Panc1 (cell line): ENCODE measurements at regions not wholly inside any gene's neighbourhood (a gene's known extent, or its start where the extent isn't known, plus 50 kb on each side); places are given as distances from the start of the nearest gene placed in this dataset.

Experiments
- ATAC-seq: fragments of 200-7000 bp; cut with Tn5 transposase; 2 replicates; pipeline ENCODE4 v1.9.1; 2020; ENCODE audit warnings: mild to moderate bottlenecking, moderate library complexity
- BruUV-seq: library from RNA; stranded (reverse); fragments of 400-500 nt; replicated peaks from 2 replicates; lab custom pipeline; 2021; lab: Mats Ljungman, UMichigan
- CTCF ChIA-PET: fragments of 300-600 bp; sonication (Branson Sonifier 250); formaldehyde crosslinking; loops from one replicate; lab custom pipeline; 2022; ENCODE audit warnings: antibody characterized with exemption; lab: Charles Lee
- POLR2A ChIA-PET: fragments of 300-600 bp; sonication (Branson Sonifier 250); formaldehyde crosslinking; loops from one replicate; lab custom pipeline; 2022; ENCODE audit warnings: antibody characterized with exemption; lab: Charles Lee
- DNase-seq: peaks from one replicate; pipeline ENCODE4 v3.0.0-alpha.2; 2010; ENCODE audit warnings: low read depth, low spot score
- H3K27ac ChIP-seq: 2 replicates; pipeline ENCODE4 v1.5.1; 2011; ENCODE audit warnings: mild to moderate bottlenecking, low read length, inconsistent platforms
- H3K27me3 ChIP-seq: fragments of 200-500 bp; sonication (Bioruptor generic); 2 replicates; pipeline ENCODE4 v1.6.0; 2014; ENCODE audit warnings: low read length, inconsistent platforms; ENCODE audit not compliant: control insufficient read depth, insufficient read depth
- H3K36me3 ChIP-seq: fragments of 200-500 bp; sonication (Bioruptor generic); 2 replicates; pipeline ENCODE4 v1.5.1; 2014; ENCODE audit warnings: inconsistent platforms, mild to moderate bottlenecking, low read length, moderate library complexity; ENCODE audit not compliant: control insufficient read depth, insufficient read depth
- H3K4me1 ChIP-seq: 2 replicates; pipeline ENCODE4 v1.5.1; 2011; ENCODE audit warnings: inconsistent platforms, mild to moderate bottlenecking, low read length, moderate library complexity; ENCODE audit not compliant: control insufficient read depth, insufficient read depth
- H3K4me3 ChIP-seq, 2 experiments: 2 replicates each; pipeline ENCODE4 v1.5.1; 2011 to 2012; ENCODE audit warnings: low read depth in 2 of 2, low read length in 2 of 2, mild to moderate bottlenecking in 2 of 2, inconsistent platforms in 1 of 2, moderate library complexity in 1 of 2
- H3K9me3 ChIP-seq: fragments of 200-500 bp; sonication (Bioruptor generic); 2 replicates; pipeline ENCODE4 v1.5.1; 2014; ENCODE audit warnings: low read depth, mild to moderate bottlenecking, inconsistent platforms, low read length, moderate library complexity; ENCODE audit not compliant: control insufficient read depth, insufficient read depth
- POLR2AphosphoS5 ChIP-seq: IDR thresholded peaks from 2 replicates; pipeline ENCODE4 v1.6.1; 2012; ENCODE audit warnings: mild to moderate bottlenecking, low read depth, low read length, moderate library complexity
- SIN3A ChIP-seq: IDR thresholded peaks from 2 replicates; pipeline ENCODE4 v1.6.1; 2012; ENCODE audit warnings: low read depth, mild to moderate bottlenecking, low read length, moderate library complexity, borderline replicate concordance; ENCODE audit not compliant: insufficient read depth
- TCF7L2 ChIP-seq: IDR thresholded peaks from 2 replicates; pipeline ENCODE4 v1.6.1; 2011; ENCODE audit warnings: mild to moderate bottlenecking, low read depth, low read length, inconsistent platforms
- in situ Hi-C: cut with HindIII; loops from 2 replicates; pipeline ENCODE4 v1.10.0; 2016; ENCODE audit warnings: low sequenced_read_pairs, low pct_unique_long_range_greater_than_20kb
- intact Hi-C: fragments of 100-400 bp; cut with micrococcal nuclease; formaldehyde crosslinking; loops from one replicate; pipeline ENCODE4 v1.10.0; 2022; ENCODE audit not compliant: unreplicated experiment
- TF ChIP-seq, protein P1 (sequence below): fragments of 450-650 bp; IDR thresholded peaks from 2 replicates; pipeline ENCODE4 v1.5.1; 2017; ENCODE audit warnings: mild to moderate bottlenecking
- TF ChIP-seq, protein P2 (sequence below), 2 experiments: IDR thresholded peaks; 2 replicates each; pipeline ENCODE4 v1.6.1; 2011 to 2012; ENCODE audit warnings: low read depth in 2 of 2, control low read depth in 1 of 2, low read length in 1 of 2, mild to moderate bottlenecking in 1 of 2, moderate library complexity in 1 of 2; ENCODE audit not compliant: insufficient read depth in 1 of 2

DNA sequence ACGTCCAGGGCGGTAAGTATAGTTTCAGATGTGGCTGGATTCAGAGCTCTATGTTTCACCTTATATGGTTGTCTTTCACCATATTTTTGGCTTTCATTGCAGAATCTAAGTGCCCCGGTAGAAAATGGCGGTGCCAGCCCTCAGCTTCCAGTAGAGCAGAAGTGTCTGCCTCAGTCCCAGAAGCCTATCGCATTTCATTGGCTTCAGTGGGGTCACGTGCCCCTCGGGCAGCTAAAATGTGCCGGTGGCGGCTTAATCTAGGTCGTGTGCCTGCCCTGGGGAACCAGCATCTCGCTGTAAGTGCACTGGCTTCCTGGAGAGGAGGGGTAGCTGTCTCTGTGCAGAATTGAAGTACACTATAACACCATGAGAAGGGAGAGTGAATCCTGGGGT is 107.4 kb upstream of the MAGI3 start:
- no TSS peak for BruUV-seq
- TF ChIP-seq, protein P1, sequence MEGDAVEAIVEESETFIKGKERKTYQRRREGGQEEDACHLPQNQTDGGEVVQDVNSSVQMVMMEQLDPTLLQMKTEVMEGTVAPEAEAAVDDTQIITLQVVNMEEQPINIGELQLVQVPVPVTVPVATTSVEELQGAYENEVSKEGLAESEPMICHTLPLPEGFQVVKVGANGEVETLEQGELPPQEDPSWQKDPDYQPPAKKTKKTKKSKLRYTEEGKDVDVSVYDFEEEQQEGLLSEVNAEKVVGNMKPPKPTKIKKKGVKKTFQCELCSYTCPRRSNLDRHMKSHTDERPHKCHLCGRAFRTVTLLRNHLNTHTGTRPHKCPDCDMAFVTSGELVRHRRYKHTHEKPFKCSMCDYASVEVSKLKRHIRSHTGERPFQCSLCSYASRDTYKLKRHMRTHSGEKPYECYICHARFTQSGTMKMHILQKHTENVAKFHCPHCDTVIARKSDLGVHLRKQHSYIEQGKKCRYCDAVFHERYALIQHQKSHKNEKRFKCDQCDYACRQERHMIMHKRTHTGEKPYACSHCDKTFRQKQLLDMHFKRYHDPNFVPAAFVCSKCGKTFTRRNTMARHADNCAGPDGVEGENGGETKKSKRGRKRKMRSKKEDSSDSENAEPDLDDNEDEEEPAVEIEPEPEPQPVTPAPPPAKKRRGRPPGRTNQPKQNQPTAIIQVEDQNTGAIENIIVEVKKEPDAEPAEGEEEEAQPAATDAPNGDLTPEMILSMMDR: no peak
- TF ChIP-seq TCF7L2 (no peak), SIN3A (no peak), POLR2AphosphoS5 (no peak)
- TF ChIP-seq, protein P2, sequence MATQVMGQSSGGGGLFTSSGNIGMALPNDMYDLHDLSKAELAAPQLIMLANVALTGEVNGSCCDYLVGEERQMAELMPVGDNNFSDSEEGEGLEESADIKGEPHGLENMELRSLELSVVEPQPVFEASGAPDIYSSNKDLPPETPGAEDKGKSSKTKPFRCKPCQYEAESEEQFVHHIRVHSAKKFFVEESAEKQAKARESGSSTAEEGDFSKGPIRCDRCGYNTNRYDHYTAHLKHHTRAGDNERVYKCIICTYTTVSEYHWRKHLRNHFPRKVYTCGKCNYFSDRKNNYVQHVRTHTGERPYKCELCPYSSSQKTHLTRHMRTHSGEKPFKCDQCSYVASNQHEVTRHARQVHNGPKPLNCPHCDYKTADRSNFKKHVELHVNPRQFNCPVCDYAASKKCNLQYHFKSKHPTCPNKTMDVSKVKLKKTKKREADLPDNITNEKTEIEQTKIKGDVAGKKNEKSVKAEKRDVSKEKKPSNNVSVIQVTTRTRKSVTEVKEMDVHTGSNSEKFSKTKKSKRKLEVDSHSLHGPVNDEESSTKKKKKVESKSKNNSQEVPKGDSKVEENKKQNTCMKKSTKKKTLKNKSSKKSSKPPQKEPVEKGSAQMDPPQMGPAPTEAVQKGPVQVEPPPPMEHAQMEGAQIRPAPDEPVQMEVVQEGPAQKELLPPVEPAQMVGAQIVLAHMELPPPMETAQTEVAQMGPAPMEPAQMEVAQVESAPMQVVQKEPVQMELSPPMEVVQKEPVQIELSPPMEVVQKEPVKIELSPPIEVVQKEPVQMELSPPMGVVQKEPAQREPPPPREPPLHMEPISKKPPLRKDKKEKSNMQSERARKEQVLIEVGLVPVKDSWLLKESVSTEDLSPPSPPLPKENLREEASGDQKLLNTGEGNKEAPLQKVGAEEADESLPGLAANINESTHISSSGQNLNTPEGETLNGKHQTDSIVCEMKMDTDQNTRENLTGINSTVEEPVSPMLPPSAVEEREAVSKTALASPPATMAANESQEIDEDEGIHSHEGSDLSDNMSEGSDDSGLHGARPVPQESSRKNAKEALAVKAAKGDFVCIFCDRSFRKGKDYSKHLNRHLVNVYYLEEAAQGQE (IDR thresholded peaks at IDR 0.05; ENCODE audit: insufficient read depth in 1 of 2, low read depth in 2 of 2, low read length in 1 of 2): no peak
- in situ Hi-C loops (no loop called here), intact Hi-C loops (no loop called here)
- ATAC-seq (no peak), DNase-seq (no peak)
- Histone ChIP-seq H3K27me3 (peaks cover 5% of the 10 kb centered on the region; the same call in 1 of the 2 replicates), H3K4me1 (no peaks in the 10 kb centered on the region), H3K36me3 (no peaks in the 10 kb centered on the region), H3K4me3 (no peak overlapping the region), H3K9me3 (no peaks in the 10 kb centered on the region), H3K27ac (no peak overlapping the region)
- ChIA-PET CTCF (no interaction called here), POLR2A (no interaction called here)

DNA sequence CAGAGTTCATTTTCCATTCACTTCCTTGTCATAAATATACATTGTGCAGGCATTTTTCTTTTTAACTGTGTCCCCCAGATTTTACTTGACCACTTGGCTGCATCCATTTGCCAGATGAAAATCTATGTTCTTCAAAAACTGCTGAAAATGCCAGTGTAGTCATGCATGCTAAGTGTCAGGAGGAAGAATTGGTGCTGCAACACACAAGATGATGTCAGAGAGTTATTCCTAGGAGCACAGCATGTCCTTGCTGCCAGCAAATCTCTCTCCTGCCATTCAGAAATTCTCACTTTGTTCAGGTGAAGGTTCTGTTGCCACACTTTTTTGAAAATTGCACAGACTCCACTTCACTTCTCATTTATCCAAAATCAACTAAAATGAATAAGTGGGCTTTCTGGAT is 106.4 kb upstream of the MAGI3 start:
- POLR2A ChIA-PET: no interaction called here
- Histone ChIP-seq H3K27me3 (peaks cover 2% of the 10 kb centered on the region; the same call in 1 of the 2 replicates), H3K27ac (no peak overlapping the region), H3K4me1 (no peaks in the 10 kb centered on the region), H3K9me3 (no peaks in the 10 kb centered on the region), H3K36me3 (no peaks in the 10 kb centered on the region), H3K4me3 (no peak overlapping the region)
- no TSS peak for BruUV-seq
- in situ Hi-C loops: no loop called here
- intact Hi-C loops: no loop called here
- TF ChIP-seq, protein P2 (IDR thresholded peaks at IDR 0.05; ENCODE audit: insufficient read depth in 1 of 2, low read depth in 2 of 2, low read length in 1 of 2): no peak
- TF ChIP-seq SIN3A (no peak), TCF7L2 (no peak), POLR2AphosphoS5 (no peak)
- TF ChIP-seq, protein P1: no peak
- DNase-seq: no peak
- no peak for ATAC-seq
- CTCF ChIA-PET: no interaction called here
